ENCODE measurements at regions not wholly inside any gene's neighbourhood (a gene's known extent, or its start where the extent isn't known, plus 50 kb on each side); places are given as distances from the start of the nearest gene placed in this dataset.
"Not testable (repeated sequence)": the region's sequence is repeated elsewhere in the genome, so short reads cannot be mapped to it uniquely, and the experiment has no call there.

GRCh38 chrX:131201986-131202385 is 87.1 kb downstream of the IGSF1 start:
- no peak overlapping the region for H3K27ac ChIP-seq
- in situ Hi-C loops (cut with MboI; ENCODE audit: low sequenced_read_pairs in 4 of 4), result no loop called here
- H3K36me3 ChIP-seq, result no peaks in the 10 kb centered on the region
- H3K27me3 ChIP-seq, result no peaks in the 10 kb centered on the region
- ATAC-seq, result no peak
- no peaks in the 10 kb centered on the region for H3K9me3 ChIP-seq
- no peak overlapping the region for H3K4me3 ChIP-seq
- no peaks in the 10 kb centered on the region for H3K4me1 ChIP-seq
- DNase-seq, result no peak
- intact Hi-C loops (cut with DNase I; ENCODE audit: low total_unique reads), result no loop called here
- TF ChIP-seq CTCF (IDR thresholded peaks at IDR 0.05 in 4 of 5, conservative IDR thresholded peaks at IDR 0.05 in 1 of 5) (no peak), POLR2A (IDR thresholded peaks at IDR 0.05) (no peak)

- H3K27me3 ChIP-seq, result no peaks in the 10 kb centered on the region
- no peak for TF ChIP-seq POLR2A (IDR thresholded peaks at IDR 0.05)
- TF ChIP-seq CTCF (IDR thresholded peaks at IDR 0.05 in 4 of 5, conservative IDR thresholded peaks at IDR 0.05 in 1 of 5), result no peak
- intact Hi-C loops (cut with DNase I; ENCODE audit: low total_unique reads) (no loop called here), in situ Hi-C loops (cut with MboI; ENCODE audit: low sequenced_read_pairs in 4 of 4) (no loop called here)
- H3K4me3 ChIP-seq, result no peak overlapping the region
- H3K27ac ChIP-seq, result no peak overlapping the region
- H3K36me3 ChIP-seq, result no peaks in the 10 kb centered on the region
- H3K4me1 ChIP-seq, result no peaks in the 10 kb centered on the region
- ATAC-seq (no peak), DNase-seq (no peak)
- no peaks in the 10 kb centered on the region for H3K9me3 ChIP-seq
Measured at GRCh38 chrX:131199091-131199490, 90.0 kb downstream of the IGSF1 start.

DNA sequence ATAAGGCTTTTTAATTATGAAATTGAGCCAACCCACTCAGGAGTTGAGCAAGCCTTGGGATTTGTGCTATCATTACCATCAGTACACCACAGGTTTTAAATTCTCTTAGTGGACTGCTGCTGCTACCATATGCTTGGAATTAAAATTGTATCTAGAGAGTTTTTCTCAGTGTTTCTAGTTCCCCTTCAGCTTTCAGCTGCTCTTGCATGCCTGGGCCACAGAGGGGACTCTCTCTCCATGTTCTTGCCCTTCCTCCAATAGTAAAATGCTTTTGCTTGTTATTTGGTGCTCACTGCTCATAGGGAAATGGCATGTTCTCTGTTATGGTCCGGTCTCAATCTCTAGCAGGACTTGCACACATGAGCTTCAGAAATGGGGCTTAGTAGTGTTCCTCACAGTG is 101.9 kb downstream of the IGSF1 start:
- Histone ChIP-seq H3K36me3 (no peaks in the 10 kb centered on the region), H3K4me3 (no peak overlapping the region), H3K27me3 (peaks cover 0 to 9% (median 0%) of the 10 kb centered on the region in 3 donors), H3K4me1 (no peaks in the 10 kb centered on the region), H3K9me3 (no peaks in the 10 kb centered on the region), H3K27ac (no peak overlapping the region)
- DNase-seq (no peak), ATAC-seq (no peak)
- in situ Hi-C loops (cut with MboI; ENCODE audit: low sequenced_read_pairs in 4 of 4), result no loop called here
- intact Hi-C loops (cut with DNase I; ENCODE audit: low total_unique reads), result no loop called here
- TF ChIP-seq POLR2A (IDR thresholded peaks at IDR 0.05) (no peak), CTCF (IDR thresholded peaks at IDR 0.05 in 4 of 5, conservative IDR thresholded peaks at IDR 0.05 in 1 of 5) (no peak)

GRCh38 chrX:131170148-131170547 is 112.0 kb downstream of the ARHGAP36 start:
- ATAC-seq, result no peak
- no peak overlapping the region for H3K27ac ChIP-seq
- in situ Hi-C loops (cut with MboI; ENCODE audit: low sequenced_read_pairs in 4 of 4) (no loop called here), intact Hi-C loops (cut with DNase I; ENCODE audit: low total_unique reads) (no loop called here)
- H3K27me3 ChIP-seq, result no peaks in the 10 kb centered on the region
- H3K36me3 ChIP-seq, result no peaks in the 10 kb centered on the region
- no peak overlapping the region for H3K4me3 ChIP-seq
- DNase-seq, result no peak
- TF ChIP-seq POLR2A (IDR thresholded peaks at IDR 0.05) (no peak), CTCF (IDR thresholded peaks at IDR 0.05 in 4 of 5, conservative IDR thresholded peaks at IDR 0.05 in 1 of 5) (no peak)
- no peaks in the 10 kb centered on the region for H3K4me1 ChIP-seq
- no peaks in the 10 kb centered on the region for H3K9me3 ChIP-seq

- H3K27ac ChIP-seq; DNase-seq; H3K9me3 ChIP-seq; H3K4me1 ChIP-seq; H3K36me3 ChIP-seq; ATAC-seq; in situ Hi-C loops (cut with MboI; ENCODE audit: low sequenced_read_pairs in 4 of 4); H3K4me3 ChIP-seq; H3K27me3 ChIP-seq; intact Hi-C loops (cut with DNase I; ENCODE audit: low total_unique reads): not testable (repeated sequence)
Measured at GRCh38 chrX:131163645-131164044, 105.5 kb downstream of the ARHGAP36 start.

DNA sequence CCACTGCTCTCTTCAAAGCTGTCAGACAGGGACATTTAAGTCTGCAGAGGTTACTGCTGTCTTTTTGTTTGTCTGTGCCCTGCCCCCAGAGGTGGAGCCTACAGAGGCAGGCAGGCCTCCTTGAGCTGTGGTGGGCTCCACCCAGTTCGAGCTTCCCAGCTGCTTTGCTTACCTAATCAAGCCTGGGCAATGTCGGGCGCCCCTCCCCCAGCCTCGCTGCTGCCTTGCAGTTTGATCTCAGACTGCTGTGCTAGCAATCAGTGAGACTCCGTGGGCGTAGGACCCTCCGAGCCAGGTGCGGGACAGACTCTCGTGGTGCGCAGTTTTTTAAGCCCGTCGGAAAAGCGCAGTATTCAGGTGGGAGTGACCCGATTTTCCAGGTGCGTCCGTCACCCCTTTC is 99.5 kb downstream of the ARHGAP36 start:
- intact Hi-C loops (cut with DNase I; ENCODE audit: low total_unique reads); H3K27me3 ChIP-seq; H3K9me3 ChIP-seq; H3K36me3 ChIP-seq; in situ Hi-C loops (cut with MboI; ENCODE audit: low sequenced_read_pairs in 4 of 4); ATAC-seq; H3K4me1 ChIP-seq; H3K4me3 ChIP-seq; DNase-seq; H3K27ac ChIP-seq: not testable (repeated sequence)
